ENCODE measurements at regions not wholly inside any gene's neighbourhood (a gene's known extent, or its start where the extent isn't known, plus 50 kb on each side); places are given as distances from the start of the nearest gene placed in this dataset.
"Not testable (repeated sequence)": the region's sequence is repeated elsewhere in the genome, so short reads cannot be mapped to it uniquely, and the experiment has no call there.

DNA sequence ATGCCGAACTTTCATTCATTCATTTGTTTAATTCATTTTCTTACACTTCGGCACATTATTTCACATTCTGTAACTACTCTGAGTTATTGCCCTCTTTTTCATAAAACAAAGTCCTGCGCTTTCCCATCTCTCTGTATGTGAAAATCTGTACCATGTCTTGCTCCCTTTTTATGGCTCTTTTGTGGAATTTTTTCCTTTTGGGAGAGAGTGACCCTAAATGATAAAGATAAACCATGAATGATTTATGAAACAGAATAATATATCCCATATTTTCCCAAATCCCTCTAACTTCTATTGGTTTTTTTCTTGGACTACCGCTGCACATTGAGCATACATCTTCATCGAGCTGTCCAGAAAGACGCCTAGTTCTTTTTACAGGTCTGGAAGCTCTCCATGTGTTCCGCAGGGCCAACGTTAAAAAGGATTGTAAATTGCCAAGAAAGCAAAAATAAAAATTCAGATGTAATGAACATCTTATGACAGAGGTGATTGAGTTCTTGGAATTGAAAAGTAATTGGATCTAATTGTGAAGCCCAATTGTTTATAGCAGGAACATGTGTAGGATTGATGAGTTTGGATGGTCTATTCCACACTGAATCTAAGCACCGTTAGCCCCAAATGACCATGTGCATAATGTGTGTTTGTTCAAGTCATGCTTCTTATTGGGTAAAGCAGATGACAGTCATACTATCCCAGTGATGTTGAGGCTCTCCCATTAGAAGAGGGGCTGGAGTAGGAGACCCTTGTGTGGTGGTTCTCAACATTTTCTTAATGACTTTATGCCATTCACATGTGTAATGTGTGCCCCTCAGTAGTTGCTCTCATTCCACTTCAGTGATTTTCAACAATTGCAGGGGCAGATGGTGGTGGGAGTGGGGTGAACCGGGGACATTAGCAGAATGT lies 378.9 kb downstream of the DLEU7 start:
- DNase-seq: no peak

DNA sequence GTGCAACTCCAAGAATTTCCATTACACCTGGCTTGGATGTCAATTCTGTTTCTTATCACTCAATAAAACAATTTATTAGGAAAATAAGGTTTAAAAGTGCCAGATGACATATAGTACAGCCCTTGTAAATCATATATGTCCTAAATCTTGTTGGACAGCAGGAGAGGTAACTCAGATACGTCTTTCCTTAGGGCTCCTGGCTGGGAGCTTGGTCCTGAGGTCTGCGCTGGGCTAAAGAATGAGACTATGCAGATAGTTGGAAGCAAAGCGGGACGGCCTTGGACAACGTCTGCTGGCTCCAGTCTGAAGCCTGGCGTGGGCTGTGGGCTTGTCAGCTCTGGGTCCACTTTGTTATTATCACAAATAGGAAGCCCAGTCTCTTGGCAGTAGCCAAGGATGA lies 377.0 kb downstream of the DLEU7 start:
- no peak for DNase-seq

DNA sequence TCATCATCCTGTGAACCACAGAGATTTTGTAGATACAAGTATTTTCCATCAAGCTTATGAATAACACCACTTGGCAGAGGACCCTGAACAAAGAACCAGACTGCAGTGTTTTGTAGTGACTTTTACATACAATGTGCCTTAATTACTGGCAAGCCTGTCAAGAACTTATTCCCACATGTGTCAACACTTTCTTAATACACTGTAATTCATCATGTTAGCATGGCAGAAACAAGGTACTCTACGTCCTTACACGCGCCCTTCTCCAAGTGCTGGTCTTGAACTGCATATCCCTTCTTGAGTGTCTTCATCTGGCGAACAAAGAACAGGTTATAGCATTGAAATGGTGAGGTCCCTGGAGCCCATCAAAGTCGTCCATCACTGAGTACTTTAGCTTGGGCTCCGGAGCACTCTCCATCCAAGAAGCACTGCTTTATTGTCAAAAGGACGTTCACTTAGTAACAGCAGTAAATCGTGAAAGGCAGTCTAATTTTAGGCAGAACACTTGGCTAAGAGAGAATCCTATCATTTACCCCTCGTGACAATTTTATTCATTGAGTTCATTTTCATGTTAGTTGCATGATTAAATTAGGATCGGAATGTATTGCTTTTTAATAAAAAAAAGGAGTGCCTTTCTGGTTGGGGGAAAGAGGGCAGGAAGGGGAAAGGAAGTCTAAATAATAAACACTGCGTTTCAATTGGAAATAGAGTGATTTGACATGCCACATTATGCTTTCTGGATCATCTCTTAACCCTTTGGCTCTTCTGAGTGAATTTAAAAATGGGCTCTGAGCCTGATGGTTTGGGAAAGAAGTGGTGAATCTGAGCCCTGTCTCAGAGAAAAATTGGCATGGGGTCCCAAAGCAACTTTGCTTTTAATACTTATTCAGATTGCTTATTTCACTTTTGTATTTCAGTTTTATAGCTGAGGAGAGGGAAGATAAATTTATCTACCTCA lies 376.1 kb downstream of the DLEU7 start:
- DNase-seq: no peak

DNA sequence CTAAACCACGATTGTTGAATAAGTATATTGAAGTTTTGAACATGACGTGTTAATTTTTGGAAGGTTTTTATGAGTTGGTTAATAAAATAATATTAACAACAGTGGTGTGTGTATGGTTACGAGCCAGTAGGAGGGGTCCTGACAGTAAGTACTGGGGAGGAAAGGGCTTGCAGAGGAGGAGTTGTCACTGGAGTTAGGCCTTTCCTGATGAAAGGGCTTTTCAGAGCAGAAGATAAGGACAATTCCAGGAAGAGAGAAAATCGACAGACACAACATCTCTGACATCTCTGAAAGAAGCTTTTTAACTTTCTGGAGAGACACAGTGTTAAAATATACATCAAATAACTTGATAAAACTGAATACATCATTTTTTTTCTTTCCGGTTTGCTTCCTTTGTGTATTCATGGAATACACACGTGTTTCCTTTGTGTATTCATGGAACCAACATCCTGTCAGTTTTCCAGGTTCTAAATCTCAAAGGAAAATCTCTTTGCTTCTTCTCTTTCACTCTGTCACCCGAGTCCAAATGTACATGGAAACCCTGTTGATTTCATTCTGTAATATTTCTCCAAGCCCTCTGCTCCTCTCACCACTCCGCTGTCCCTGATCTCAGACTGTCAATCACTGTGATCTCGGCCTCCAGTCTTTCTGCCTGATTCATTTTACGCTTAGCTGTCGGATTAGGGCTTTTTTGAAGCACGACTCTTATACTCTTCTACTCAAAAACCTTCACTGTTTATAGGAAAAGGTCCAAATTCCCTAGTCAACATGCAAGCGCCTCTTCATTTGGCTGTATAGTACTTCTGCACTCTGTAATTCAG lies 374.4 kb downstream of the DLEU7 start:
- no peak for DNase-seq

DNA sequence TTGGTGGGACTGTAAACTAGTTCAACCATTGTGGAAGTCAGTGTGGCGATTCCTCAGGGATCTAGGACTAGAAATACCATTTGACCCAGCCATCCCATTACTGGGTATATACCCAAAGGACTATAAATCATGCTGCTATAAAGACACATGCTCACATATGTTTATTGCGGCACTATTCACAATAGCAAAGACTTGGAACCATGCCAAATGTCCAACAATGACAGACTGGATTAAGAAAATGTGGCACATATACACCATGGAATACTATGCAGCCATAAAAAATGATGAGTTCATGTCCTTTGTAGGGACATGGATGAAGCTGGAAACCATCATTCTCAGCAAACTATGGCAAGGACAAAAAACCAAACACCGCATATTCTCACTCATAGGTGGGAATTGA lies 370.4 kb downstream of the DLEU7 start:
- DNase-seq: not testable (repeated sequence)

DNA sequence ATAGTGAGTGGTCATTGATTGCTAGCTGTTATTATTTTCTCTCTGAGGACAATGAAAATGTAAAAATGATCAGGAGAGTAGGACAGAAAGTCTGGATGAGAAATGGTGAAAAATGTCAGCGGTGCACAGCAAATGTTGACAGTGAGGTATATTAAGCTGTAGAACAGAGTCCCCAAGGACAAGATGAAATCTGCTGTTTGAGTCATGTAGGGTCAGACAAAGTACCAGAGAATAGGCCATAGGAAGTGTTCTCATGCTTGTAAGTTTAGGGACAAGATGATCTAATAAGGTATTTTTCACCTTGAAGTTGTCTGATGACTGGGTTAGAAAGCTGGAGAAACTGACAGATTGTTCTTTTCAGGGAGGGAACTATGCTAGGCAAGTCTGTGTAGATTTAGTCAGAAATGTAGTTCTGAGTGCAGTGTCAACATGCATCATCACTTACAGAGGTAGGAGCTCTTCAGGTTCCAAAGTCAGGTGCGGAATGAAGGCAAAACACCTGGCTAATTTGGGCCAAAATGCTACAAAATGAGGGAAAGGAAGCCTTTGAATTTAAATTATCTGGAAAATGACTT lies 369.3 kb downstream of the DLEU7 start:
- no peak for DNase-seq

DNA sequence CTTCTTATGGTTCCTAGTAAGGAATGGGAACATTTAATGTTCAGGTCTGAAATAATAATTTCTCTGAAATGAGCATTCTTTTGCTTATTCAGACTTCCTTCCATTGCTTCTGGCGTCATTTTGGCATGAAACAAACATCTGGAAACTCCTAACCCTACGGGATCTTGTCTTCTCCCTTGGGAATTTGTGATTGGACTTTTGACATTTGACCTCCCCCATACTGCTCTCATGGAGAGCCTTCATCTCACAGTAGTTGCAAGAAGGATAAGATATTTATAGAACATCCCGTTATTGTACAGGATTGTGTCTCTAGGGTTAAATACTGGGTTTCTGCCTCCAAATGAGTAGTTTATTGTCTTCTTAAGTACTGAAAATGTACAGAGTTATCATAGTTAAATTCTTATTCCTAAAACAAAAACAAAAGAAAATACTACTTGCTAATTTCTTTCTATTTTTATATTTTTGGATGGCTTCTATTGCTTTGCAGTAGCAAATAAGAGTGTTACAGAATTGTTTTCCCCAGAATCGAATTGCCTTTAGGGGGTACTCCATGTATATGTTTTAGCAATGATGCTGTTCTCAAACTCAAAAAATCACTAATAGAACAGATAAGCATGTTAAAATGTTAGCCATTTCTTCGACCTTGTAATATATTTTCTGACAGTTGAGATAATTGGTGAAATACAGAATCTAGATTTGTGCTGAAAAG lies 366.8 kb downstream of the DLEU7 start:
- no peak for DNase-seq

DNA sequence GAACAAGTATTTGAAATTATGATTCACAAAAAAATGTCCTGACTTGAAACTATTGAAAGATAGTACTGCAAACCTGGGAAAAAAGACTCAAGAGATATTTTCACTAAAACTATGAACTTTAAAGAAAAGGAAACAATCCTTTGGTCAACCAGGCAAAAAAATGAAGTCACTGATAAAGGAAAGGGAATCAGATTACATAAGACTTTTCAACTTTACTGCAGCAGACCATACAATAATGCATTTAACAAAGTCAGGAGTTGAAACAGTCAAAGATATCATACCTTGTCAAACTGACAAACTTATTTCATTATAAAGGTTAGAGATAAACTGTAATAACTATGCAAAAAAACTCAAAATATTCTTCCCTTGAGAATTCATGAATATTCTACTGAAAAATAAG lies 361.6 kb downstream of the DLEU7 start:
- DNase-seq: no peak

DNA sequence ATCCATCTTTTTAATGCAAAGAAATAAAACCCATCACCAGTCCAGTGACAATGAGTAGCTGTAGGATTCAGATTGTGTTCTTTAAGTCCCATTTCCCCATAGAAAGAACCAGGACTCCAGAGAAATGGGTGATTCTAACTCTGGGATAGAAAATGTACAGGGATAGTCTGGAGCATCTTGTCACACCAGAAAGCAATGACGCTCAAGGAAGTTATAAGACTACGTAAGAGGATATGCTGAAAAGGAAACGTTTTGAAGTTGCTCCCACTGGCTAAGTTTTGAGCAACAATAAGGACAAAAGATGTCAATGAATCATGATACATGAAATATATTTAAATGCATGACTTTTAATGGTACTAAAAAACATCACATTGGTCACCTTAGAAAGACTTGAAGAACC lies 360.1 kb downstream of the DLEU7 start:
- no peak for DNase-seq

DNA sequence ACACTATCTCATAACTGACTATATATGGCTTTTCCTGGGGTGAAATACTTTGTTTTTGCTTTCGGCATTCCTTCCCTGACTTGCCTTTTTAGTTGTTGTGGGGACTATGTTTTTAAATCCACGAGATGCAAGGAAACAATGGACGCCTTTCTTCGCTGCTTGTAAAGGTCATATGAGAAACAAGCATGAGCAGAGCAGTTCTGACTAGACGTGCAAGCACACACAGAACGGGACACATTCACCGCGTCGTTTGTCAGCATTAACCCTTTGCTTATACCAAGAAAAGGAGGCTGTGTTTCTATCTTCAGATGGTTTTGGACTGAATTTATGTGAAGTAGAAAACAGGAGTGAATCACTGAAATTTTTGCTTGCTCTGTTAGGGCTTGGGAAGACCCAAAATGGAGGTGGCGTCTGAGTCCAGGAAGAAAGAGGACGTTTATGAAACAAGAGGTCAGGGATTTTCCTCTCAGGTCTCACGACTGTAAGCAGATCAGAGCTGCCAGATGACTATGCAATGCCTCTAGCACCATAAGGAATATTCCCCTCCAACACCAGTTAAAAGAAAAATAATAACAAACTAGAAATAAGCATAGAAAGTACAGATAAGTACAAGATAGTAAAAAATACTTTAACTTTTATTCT lies 358.9 kb downstream of the DLEU7 start:
- DNase-seq: no peak

DNA sequence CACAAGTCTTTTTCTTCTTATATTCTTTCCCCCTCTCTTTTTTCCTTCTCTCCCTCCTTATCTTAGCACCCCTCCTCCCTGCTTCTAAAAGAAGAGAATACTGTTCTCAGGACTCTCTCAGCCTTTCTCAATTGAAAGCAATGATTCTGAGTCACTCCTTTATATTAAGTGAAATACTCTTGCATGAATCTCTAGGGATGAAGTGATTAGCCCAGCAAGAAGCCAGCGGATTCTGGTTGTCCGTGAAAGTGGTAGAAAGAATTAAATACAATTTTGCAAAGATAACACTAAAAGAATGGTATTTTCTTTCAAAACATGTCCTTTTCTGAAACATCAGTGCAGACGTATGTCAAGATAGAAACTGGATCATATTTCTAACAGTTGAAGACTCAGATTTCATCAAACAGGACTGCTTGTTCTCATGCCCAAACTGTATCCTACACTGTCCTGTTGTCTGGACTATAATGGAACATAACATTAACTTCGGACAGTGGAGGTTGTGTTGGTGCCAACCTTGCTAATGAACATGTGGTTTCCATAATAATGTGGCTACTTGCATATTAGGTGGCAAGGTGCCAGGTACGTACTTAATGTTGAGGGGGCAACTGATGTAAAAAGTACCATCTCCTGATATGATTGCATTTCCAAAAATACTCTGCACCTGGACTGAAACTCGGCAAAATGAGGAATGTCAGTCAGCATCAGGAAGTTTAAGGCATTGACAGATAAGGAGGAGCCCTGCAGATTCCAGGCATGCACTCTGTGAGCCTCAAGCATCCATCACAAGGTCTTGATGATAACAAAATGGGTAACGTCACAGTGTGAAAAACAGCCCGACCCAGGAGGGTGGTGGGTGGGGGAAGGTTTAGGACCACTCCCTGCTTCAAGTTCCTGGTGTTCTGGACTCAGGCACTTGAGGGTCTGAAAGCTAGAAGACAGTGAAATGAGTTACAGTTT lies 357.2 kb downstream of the DLEU7 start:
- DNase-seq: no peak

DNA sequence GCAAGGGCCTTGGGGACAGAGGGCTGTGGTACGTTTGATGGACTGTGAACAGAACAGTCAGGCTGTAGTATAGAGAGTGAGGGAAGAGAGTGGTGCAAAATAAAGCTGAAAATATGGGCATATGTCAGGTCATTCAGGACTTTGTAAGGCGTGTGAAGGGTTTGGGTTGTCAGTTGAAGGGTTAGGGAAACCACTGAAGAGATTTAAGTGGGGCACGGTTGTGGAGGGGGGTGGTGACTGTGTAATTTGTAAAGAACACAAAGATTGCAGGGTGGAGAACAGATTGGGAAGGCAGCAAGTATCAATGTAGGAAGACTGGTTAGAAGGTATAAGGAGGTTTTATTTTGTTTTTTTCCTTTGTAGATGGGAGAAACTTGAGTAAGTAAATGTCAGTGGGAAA lies 349.8 kb downstream of the DLEU7 start:
- DNase-seq: no peak

DNA sequence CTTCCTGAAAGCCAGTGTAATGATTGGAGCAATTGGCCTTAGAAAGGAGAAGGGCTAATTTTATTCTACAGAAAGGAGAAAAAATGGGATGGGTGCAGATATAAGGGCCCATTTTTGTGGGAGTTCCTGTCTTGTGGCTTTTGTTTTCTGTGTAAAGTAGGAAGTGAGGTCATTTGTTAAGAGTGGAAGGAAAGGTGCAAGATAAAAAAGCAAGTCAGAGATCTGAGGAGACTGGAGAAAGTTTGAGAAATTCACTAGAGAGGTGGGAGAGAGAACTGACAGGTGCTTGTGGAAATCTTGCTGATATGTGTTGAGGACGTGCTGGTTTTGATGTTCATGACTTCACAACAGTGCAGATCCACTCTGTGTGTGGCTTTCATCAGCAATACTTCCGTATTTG lies 349.4 kb downstream of the DLEU7 start:
- no peak for DNase-seq

DNA sequence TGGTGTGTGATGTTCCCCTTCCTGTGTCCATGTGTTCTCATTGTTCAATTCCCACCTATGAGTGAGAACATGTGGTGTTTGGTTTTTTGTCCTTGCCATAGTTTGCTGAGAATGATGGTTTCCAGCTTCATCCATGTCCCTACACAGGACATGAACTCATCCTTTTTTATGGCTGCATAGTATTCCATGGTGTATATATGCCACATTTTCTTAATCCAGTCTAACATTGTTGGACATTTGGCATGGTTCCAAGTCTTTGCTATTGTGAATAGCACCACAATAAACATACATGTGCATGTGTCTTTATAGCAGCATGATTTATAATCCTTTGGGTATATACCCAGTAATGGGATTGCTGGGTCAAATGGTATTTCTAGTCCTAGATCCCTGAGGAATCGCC lies 340.3 kb downstream of the DLEU7 start:
- DNase-seq: not testable (repeated sequence)

DNA sequence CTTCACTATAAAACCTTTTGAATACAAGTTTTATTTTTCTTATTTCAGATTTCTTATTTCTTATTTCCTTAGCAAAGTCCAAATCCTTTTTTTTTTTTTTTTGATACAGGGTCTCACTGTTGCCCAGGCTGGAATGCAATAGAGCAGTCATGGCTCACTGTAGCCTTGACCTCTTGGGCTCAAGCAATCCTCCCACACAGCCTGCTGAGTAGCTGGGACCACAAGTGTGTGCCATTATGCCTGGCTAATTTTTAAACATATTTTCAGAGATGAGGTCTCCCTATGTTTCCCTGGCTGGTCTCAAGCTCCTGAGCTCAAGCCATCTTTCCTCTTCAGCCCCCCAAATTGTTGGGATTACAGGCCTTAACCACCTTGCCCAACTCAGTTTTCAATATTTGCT lies 334.3 kb downstream of the DLEU7 start:
- DNase-seq: no peak

DNA sequence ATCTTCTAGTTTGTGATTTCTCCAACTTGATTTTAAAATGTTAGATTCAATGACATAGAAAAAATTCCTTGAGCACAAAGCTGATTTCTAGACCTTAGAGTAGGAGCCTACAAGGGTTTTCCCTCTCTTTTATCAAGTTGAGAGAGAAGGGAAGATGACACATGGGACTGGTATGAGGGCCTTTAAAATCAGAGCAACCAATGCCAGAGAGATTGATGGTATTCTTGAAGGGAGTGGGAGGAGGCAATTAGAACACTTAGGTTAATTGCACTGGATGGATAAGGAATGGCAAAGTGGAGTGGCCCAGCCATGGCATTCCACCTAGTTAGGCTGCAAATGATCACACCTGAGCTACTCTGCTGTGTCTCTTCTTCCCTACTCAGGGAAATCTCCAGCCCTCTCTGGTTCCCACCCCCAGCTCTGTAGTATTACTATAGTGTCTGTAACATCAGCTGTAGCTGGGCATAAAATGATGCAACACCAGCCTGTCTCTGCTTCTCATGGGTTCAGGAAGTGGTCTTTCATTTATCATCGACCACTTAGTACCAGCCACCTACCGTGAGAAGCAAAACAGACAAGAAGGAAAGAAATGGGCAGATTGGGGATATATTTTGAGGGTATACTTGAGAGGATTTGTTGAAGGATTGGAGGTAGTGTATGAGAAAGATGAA lies 333.6 kb downstream of the DLEU7 start:
- DNase-seq: no peak

DNA sequence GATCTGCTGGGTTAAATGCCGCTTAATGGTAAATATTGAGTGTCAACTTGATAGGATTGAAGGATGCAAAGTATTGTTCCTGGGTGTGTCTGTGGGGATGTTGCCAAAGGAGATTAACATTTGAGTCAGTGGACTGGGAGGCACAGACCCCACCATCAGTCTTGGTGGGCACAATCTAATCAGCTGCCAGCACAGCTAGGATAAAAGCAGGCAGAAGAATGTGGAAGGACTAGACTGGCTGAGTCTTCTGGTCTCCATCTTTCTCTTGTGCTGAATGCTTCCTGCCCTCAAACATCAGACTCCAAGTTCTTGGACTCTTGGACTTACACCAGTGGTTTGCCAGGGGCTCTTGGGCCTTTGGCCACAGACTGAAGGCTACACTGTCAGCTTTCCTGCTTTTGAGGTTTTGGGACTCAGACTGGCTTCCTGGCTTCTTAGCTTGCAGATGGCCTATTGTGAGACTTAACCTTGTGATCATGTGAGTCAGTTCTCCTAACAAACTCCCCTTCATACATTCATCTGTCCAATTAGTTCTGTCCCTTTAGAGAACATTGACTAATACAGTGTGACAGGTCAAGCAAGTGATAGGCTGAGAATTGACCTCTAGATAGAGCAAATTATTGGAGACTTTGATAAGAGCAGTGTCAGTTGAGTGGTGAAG lies 332.5 kb downstream of the DLEU7 start:
- not testable (repeated sequence) for DNase-seq

DNA sequence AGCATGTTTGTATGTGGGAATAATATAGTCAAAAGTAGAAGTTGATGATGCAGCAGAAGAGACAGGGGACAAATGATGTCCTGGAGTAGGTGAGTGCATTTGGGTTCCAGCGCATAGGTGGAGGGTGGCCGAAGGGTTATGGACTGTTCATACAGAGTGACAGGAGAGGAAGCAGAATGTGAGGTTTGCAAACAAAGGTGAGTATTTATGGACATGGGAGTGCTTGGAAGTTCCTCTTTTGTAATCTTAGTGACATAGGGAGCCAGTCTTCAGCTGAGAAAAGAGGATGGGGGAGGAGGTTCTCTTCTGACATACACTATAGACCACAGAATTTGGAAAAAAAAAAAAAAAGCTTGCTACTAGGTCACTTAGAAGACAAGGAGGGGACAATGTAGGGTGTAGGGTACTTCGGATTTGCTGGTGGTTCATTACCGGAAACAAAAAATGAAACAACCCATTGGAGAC lies 331.6 kb downstream of the DLEU7 start:
- no peak for DNase-seq
